NB4 (cell line): ENCODE measurements at regions not wholly inside any gene's neighbourhood (a gene's known extent, or its start where the extent isn't known, plus 50 kb on each side); places are given as distances from the start of the nearest gene placed in this dataset.
A peak's percentile ranks its signal among the peaks of the same experiment; 100 is the strongest.

Source experiments
- DNase-seq: peaks from one replicate; pipeline ENCODE4 v3.0.0; 2010; ENCODE audit warnings: low read depth
- H3K4me3 ChIP-seq: one replicate; pipeline ENCODE4 v1.5.1; 2011; ENCODE audit warnings: mild to moderate bottlenecking, low read depth, low read length, moderate library complexity
- MYC ChIP-seq: IDR thresholded peaks from 2 replicates; pipeline ENCODE4 v1.6.1; 2011; ENCODE audit warnings: low read depth, low read length
- POLR2A ChIP-seq: IDR thresholded peaks from 2 replicates; pipeline ENCODE4 v1.6.1; 2011; ENCODE audit warnings: mild to moderate bottlenecking; ENCODE audit not compliant: insufficient read length; ENCODE audit errors: extremely low read depth
- TF ChIP-seq, protein P1 (sequence below): IDR thresholded peaks from one replicate; pipeline ENCODE4 v1.5.1; 2012; ENCODE audit warnings: low read depth, low read length
- TF ChIP-seq, protein P2 (sequence below): IDR thresholded peaks from 2 replicates; pipeline ENCODE4 v1.6.1; 2011; ENCODE audit warnings: low read depth, low read length

GRCh38 chr12:89782807-89783206 lies 74.2 kb upstream of the ATP2B1 start:
- TF ChIP-seq POLR2A (no peak), MYC (no peak)

DNA sequence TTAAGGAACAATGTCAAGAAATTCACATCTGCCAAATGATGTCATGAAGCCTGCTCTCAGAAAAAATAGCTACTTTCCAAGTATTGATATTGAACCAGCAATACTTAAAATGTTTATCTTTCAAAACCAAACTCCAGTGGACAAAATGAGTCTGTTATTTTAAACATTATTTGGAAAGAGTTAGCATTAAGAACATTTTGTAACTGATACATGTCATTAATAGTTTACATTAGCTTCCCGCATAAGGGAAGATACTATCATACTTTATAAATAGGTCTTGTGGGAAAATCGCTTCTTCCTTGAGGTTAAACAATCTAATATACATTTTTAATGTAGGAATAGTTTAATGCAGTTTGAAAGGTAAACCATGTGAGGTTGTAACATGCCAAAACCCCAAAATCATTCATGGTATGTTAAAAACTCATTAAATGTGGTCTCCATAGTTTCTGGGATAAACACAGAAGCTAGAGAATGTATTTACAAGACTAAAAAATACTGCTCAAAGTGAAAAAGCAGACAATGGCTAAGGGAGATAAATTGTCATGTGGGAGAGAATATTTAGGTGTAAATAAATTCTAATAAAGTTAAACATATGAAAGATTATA lies 73.4 kb upstream of the ATP2B1 start:
- TF ChIP-seq, protein P1, sequence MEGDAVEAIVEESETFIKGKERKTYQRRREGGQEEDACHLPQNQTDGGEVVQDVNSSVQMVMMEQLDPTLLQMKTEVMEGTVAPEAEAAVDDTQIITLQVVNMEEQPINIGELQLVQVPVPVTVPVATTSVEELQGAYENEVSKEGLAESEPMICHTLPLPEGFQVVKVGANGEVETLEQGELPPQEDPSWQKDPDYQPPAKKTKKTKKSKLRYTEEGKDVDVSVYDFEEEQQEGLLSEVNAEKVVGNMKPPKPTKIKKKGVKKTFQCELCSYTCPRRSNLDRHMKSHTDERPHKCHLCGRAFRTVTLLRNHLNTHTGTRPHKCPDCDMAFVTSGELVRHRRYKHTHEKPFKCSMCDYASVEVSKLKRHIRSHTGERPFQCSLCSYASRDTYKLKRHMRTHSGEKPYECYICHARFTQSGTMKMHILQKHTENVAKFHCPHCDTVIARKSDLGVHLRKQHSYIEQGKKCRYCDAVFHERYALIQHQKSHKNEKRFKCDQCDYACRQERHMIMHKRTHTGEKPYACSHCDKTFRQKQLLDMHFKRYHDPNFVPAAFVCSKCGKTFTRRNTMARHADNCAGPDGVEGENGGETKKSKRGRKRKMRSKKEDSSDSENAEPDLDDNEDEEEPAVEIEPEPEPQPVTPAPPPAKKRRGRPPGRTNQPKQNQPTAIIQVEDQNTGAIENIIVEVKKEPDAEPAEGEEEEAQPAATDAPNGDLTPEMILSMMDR, result no peak
- TF ChIP-seq, protein P2, sequence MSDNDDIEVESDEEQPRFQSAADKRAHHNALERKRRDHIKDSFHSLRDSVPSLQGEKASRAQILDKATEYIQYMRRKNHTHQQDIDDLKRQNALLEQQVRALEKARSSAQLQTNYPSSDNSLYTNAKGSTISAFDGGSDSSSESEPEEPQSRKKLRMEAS, result no peak
- TF ChIP-seq POLR2A (no peak), MYC (no peak)
- H3K4me3 ChIP-seq, result no peak overlapping the region
- no peak for DNase-seq

More at GRCh38 chr12:89782807-89783206, 74.2 kb upstream of the ATP2B1 start:
- DNase-seq, result no peak
- no peak overlapping the region for H3K4me3 ChIP-seq

GRCh38 chr12:89781156-89781555 lies 72.5 kb upstream of the ATP2B1 start:
- no peak overlapping the region for H3K4me3 ChIP-seq
- no peak for TF ChIP-seq POLR2A
- TF ChIP-seq, protein P1, result no peak
- TF ChIP-seq, protein P2, result 0 out of 2 replicates have a peak, but pooled peaks have one; percentile 26
- DNase-seq, result peak; percentile 53

GRCh38 chr12:89779090-89779489 lies 70.5 kb upstream of the ATP2B1 start:
- no peak overlapping the region for H3K4me3 ChIP-seq
- no peak for DNase-seq
- no peak for TF ChIP-seq POLR2A
- TF ChIP-seq MYC, result no peak

DNA sequence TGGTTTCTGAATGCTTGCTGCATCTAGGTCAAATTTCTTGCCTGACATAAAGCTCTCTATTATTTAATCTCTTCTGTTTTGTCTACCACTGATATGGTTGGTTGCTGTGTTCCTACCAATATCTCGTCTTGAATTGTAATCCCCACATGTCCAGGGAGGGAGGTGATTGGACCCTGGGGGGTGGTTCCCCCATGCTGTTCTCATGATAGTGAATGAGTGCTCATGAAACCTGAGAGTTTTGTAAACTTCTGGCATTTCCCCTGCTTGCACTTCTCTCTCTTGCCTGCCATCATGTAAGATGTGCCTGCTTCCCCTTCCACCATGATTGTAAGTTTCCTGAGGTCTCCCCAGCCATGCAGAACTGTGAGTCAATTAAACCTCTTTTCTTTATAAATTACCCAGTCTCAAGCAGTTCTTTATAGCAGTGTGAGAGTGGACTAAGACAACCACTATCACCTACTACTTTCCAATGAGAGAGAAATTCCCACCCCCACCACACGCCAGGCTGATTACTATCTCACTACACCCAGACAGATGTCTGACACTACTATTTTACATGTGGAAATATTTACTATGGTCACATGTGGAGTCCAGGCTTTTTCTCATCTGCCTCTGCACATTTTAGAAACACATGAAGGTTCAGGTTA lies 69.2 kb upstream of the ATP2B1 start:
- TF ChIP-seq MYC, result no peak
- TF ChIP-seq, protein P2, result no peak
- TF ChIP-seq, protein P1, result no peak
- no peak for DNase-seq
- no peak overlapping the region for H3K4me3 ChIP-seq

- DNase-seq, result no peak
- TF ChIP-seq, protein P1, result no peak
- TF ChIP-seq POLR2A (no peak), MYC (no peak)
- TF ChIP-seq, protein P2, result no peak
- no peak overlapping the region for H3K4me3 ChIP-seq
Observed at GRCh38 chr12:89775986-89776365, 67.3 kb upstream of the ATP2B1 start.
